ENCODE measurements at regions not wholly inside any gene's neighbourhood (a gene's known extent, or its start where the extent isn't known, plus 50 kb on each side); places are given as distances from the start of the nearest gene placed in this dataset.

GRCh38 chr6:90941885-90942284 lies 355.0 kb upstream of the MAP3K7 start:
- no peaks in the 10 kb centered on the region for H3K36me3 ChIP-seq (ENCODE audit: low read depth)
- no peaks in the 10 kb centered on the region for H3K9me3 ChIP-seq
- DNase-seq (no peak), ATAC-seq (no peak)
- intact Hi-C loops (cut with DNase I, micrococcal nuclease), result no loop called here
- no peaks in the 10 kb centered on the region for H3K4me1 ChIP-seq (ENCODE audit: low read depth)
- no peak overlapping the region for H3K4me3 ChIP-seq
- TF ChIP-seq, protein P1, sequence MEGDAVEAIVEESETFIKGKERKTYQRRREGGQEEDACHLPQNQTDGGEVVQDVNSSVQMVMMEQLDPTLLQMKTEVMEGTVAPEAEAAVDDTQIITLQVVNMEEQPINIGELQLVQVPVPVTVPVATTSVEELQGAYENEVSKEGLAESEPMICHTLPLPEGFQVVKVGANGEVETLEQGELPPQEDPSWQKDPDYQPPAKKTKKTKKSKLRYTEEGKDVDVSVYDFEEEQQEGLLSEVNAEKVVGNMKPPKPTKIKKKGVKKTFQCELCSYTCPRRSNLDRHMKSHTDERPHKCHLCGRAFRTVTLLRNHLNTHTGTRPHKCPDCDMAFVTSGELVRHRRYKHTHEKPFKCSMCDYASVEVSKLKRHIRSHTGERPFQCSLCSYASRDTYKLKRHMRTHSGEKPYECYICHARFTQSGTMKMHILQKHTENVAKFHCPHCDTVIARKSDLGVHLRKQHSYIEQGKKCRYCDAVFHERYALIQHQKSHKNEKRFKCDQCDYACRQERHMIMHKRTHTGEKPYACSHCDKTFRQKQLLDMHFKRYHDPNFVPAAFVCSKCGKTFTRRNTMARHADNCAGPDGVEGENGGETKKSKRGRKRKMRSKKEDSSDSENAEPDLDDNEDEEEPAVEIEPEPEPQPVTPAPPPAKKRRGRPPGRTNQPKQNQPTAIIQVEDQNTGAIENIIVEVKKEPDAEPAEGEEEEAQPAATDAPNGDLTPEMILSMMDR (IDR thresholded peaks at IDR 0.05), result no peak

DNA sequence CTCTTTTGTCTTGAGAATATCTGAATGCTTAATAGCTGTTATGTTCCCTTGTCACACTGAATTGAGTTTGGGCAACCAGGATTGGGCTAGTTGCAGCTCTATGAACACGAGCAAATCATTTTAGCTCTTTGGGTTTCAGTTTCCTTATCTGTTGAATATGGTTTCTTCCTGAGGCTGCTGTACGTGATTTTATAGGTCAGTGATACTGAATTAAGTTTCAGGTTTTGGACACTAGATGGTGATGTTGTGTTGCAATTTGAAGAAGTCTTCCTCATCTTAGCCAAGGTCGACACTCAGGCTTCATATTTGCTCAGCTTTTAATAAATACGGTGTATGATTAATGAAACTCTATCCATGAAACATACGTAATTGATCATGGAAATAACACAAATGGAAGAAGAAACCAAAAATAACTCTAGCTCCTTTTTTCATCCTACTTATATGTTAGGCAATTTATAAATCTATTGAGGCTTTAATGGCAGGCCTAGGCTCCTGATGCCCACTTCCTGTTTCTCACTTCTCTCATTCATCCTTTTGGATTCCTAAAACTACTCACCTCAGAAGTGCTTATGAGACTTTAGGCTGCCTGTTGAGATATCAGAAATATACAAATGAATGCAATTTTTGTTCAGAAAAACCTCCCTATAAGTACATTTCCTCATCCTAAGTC lies 354.1 kb upstream of the MAP3K7 start:
- TF ChIP-seq, protein P1 (IDR thresholded peaks at IDR 0.05), result no peak
- DNase-seq, result peak in 1 of 3 donors; percentile 8
- Histone ChIP-seq H3K4me3 (no peak overlapping the region), H3K9me3 (no peaks in the 10 kb centered on the region), H3K4me1 (ENCODE audit: low read depth) (no peaks in the 10 kb centered on the region), H3K36me3 (ENCODE audit: low read depth) (no peaks in the 10 kb centered on the region)
- intact Hi-C loops (cut with DNase I, micrococcal nuclease), result no loop called here
- ATAC-seq, result peak; percentile 77

GRCh38 chr6:90939906-90940305 lies 353.0 kb upstream of the MAP3K7 start:
- no peak overlapping the region for H3K4me3 ChIP-seq
- TF ChIP-seq, protein P1 (IDR thresholded peaks at IDR 0.05), result no peak
- no peaks in the 10 kb centered on the region for H3K36me3 ChIP-seq (ENCODE audit: low read depth)
- DNase-seq, result no peak
- no peaks in the 10 kb centered on the region for H3K4me1 ChIP-seq (ENCODE audit: low read depth)
- intact Hi-C loops (cut with DNase I, micrococcal nuclease), result no loop called here
- H3K9me3 ChIP-seq, result no peaks in the 10 kb centered on the region
- no peak for ATAC-seq

GRCh38 chr6:90938122-90938521 lies 351.2 kb upstream of the MAP3K7 start:
- no peak for DNase-seq
- Histone ChIP-seq H3K9me3 (no peaks in the 10 kb centered on the region), H3K4me3 (no peak overlapping the region), H3K36me3 (ENCODE audit: low read depth) (no peaks in the 10 kb centered on the region), H3K4me1 (ENCODE audit: low read depth) (no peaks in the 10 kb centered on the region)
- intact Hi-C loops (cut with DNase I, micrococcal nuclease), result no loop called here
- TF ChIP-seq, protein P1 (IDR thresholded peaks at IDR 0.05), result no peak
- no peak for ATAC-seq

- TF ChIP-seq, protein P1 (IDR thresholded peaks at IDR 0.05), result no peak
- intact Hi-C loops (cut with DNase I, micrococcal nuclease), result no loop called here
- Histone ChIP-seq H3K36me3 (ENCODE audit: low read depth) (no peaks in the 10 kb centered on the region), H3K4me3 (no peak overlapping the region), H3K9me3 (no peaks in the 10 kb centered on the region), H3K4me1 (ENCODE audit: low read depth) (no peaks in the 10 kb centered on the region)
- no peak for ATAC-seq
- DNase-seq, result no peak
Measured at GRCh38 chr6:90936286-90936685, 349.4 kb upstream of the MAP3K7 start.

DNA sequence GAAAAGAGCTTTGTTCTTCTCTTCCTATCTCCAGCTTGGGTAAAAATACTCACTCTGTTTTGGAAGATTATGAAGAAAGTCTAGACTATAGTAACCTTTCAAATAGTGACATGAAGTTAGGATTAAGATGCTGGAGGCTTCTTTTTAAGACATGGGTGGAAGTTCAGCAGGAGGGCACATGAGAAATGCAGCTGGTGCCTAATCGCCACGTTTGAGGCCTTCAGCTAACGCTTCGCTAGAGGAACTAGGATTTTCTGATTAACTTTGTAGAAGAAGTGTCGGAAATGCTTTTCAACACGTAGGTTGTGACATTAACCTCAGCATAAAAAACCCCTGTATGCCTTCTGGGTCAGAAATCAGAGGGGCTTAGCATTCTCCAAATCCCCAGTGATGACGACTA lies 348.1 kb upstream of the MAP3K7 start:
- Histone ChIP-seq H3K9me3 (no peaks in the 10 kb centered on the region), H3K4me3 (no peak overlapping the region), H3K4me1 (ENCODE audit: low read depth) (no peaks in the 10 kb centered on the region), H3K36me3 (ENCODE audit: low read depth) (no peaks in the 10 kb centered on the region)
- ATAC-seq, result no peak
- TF ChIP-seq, protein P1 (IDR thresholded peaks at IDR 0.05), result no peak
- intact Hi-C loops (cut with DNase I, micrococcal nuclease), result no loop called here
- no peak for DNase-seq
